ENCODE measurements at regions not wholly inside any gene's neighbourhood (a gene's known extent, or its start where the extent isn't known, plus 50 kb on each side); places are given as distances from the start of the nearest gene placed in this dataset.

DNA sequence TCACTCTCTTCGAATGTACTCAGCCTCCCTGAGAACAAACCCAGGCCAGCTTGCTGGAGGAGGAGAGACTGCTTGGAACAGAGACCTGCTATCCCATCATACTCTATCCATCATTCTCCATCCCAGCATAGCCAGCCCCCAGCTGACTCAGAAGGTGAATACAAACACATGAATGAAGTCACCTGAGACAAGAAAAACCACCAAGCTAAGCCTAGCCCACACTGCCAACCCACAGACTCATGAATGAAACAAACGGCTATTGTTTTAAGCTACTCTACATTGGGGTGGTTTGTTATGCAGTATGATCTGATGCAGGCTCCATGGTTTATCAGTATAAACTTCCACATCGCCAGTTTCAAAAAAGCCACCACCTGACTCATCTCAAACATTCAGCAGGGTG lies 395.6 kb downstream of the SETD4 start:
- no peak for TF ChIP-seq SNAI2 (CRISPR knock-in tag; IDR thresholded peaks at IDR 0.05)
- TF ChIP-seq TOX (CRISPR knock-in tag; IDR thresholded peaks at IDR 0.05; ENCODE audit: borderline replicate concordance), result no peak
- no peak for TF ChIP-seq ZFP3 (CRISPR knock-in tag; IDR thresholded peaks at IDR 0.05)
- TF ChIP-seq ESRRG (CRISPR knock-in tag; IDR thresholded peaks at IDR 0.05), result no peak
- TF ChIP-seq, protein P1, sequence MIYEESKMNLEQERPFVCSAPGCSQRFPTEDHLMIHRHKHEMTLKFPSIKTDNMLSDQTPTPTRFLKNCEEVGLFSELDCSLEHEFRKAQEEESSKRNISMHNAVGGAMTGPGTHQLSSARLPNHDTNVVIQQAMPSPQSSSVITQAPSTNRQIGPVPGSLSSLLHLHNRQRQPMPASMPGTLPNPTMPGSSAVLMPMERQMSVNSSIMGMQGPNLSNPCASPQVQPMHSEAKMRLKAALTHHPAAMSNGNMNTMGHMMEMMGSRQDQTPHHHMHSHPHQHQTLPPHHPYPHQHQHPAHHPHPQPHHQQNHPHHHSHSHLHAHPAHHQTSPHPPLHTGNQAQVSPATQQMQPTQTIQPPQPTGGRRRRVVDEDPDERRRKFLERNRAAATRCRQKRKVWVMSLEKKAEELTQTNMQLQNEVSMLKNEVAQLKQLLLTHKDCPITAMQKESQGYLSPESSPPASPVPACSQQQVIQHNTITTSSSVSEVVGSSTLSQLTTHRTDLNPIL (CRISPR knock-in tag; IDR thresholded peaks at IDR 0.05; ENCODE audit: low read depth), result no peak
- no peak for TF ChIP-seq ARNTL (CRISPR knock-in tag; IDR thresholded peaks at IDR 0.05; ENCODE audit: borderline replicate concordance, low read depth)
- no peak for TF ChIP-seq PPARA (CRISPR knock-in tag; IDR thresholded peaks at IDR 0.05; ENCODE audit: borderline replicate concordance)
- TF ChIP-seq ZNF565 (CRISPR knock-in tag; conservative IDR thresholded peaks at IDR 0.05; ENCODE audit: low read depth), result no peak
- no peak for TF ChIP-seq CSDC2 (CRISPR knock-in tag; IDR thresholded peaks at IDR 0.05)
- TF ChIP-seq, protein P2, sequence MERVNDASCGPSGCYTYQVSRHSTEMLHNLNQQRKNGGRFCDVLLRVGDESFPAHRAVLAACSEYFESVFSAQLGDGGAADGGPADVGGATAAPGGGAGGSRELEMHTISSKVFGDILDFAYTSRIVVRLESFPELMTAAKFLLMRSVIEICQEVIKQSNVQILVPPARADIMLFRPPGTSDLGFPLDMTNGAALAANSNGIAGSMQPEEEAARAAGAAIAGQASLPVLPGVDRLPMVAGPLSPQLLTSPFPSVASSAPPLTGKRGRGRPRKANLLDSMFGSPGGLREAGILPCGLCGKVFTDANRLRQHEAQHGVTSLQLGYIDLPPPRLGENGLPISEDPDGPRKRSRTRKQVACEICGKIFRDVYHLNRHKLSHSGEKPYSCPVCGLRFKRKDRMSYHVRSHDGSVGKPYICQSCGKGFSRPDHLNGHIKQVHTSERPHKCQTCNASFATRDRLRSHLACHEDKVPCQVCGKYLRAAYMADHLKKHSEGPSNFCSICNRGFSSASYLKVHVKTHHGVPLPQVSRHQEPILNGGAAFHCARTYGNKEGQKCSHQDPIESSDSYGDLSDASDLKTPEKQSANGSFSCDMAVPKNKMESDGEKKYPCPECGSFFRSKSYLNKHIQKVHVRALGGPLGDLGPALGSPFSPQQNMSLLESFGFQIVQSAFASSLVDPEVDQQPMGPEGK (CRISPR knock-in tag; IDR thresholded peaks at IDR 0.05; ENCODE audit: borderline replicate concordance), result no peak
- TF ChIP-seq TCF4 (CRISPR knock-in tag; IDR thresholded peaks at IDR 0.05; ENCODE audit: borderline replicate concordance), result no peak
- TF ChIP-seq, protein P3, sequence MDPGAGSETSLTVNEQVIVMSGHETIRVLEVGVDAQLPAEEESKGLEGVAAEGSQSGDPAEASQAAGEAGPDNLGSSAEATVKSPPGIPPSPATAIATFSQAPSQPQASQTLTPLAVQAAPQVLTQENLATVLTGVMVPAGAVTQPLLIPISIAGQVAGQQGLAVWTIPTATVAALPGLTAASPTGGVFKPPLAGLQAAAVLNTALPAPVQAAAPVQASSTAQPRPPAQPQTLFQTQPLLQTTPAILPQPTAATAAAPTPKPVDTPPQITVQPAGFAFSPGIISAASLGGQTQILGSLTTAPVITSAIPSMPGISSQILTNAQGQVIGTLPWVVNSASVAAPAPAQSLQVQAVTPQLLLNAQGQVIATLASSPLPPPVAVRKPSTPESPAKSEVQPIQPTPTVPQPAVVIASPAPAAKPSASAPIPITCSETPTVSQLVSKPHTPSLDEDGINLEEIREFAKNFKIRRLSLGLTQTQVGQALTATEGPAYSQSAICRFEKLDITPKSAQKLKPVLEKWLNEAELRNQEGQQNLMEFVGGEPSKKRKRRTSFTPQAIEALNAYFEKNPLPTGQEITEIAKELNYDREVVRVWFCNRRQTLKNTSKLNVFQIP (CRISPR knock-in tag; IDR thresholded peaks at IDR 0.05; ENCODE audit: borderline replicate concordance, low read depth), result no peak
- TF ChIP-seq BACH2 (CRISPR knock-in tag; IDR thresholded peaks at IDR 0.05; ENCODE audit: borderline replicate concordance), result no peak
- TF ChIP-seq ZC3H10 (CRISPR knock-in tag; IDR thresholded peaks at IDR 0.05), result no peak

All from SK-N-SH treated with all-trans-retinoic acid at 6 μM for 48 hours (cell line).